ENCODE measurements at regions not wholly inside any gene's neighbourhood (a gene's known extent, or its start where the extent isn't known, plus 50 kb on each side); places are given as distances from the start of the nearest gene placed in this dataset.

DNA sequence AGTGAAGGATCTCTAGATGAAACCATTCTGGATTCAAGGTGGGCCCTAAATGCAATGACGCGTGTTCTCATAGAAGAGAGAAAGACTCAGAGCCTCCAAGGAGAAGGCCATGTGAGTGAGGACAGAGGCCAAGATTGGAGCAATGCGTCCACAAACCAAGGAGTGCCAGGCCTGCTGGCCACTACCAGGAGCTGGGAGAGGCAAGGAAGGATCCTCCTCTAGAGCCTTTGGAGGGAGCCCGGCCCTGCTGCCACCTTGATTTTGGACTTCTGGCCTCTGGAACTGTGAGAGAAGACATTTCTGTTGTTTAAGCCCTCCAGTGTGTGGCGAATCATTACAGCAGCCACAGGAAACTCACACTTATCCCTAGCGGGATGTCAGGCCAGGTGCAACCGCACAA, 52.7 kb upstream of the SHANK2 start (continued):
- TF ChIP-seq ZNF318 (IDR thresholded peaks at IDR 0.05; ENCODE audit: borderline replicate concordance in 1 of 2, low read depth in 1 of 2) = no peak
- no peak for TF ChIP-seq ZNF785 (CRISPR knock-in tag; IDR thresholded peaks at IDR 0.05)
- TF ChIP-seq STAT5B (CRISPR knock-in tag; IDR thresholded peaks at IDR 0.05) = no peak
- no peak for TF ChIP-seq ZBTB8A (IDR thresholded peaks at IDR 0.05; ENCODE audit: partially characterized antibody)
- no peak for TF ChIP-seq ZNF232 (CRISPR knock-in tag; IDR thresholded peaks at IDR 0.05)
- no peak for TF ChIP-seq NR1H2 (CRISPR knock-in tag; IDR thresholded peaks at IDR 0.05)
- TF ChIP-seq PHF21A (IDR thresholded peaks at IDR 0.05; ENCODE audit: borderline replicate concordance, low read depth) = no peak
- TF ChIP-seq KDM5B (IDR thresholded peaks at IDR 0.05; ENCODE audit: insufficient replicate concordance, low read depth, low read length) = no peak
- no peak for TF ChIP-seq ZNF445 (CRISPR knock-in tag; IDR thresholded peaks at IDR 0.05; ENCODE audit: low read depth)
- no peak for TF ChIP-seq KAT2B (IDR thresholded peaks at IDR 0.05; ENCODE audit: low read depth, low read length)
- TF ChIP-seq U2AF1 (optimal IDR thresholded peaks at IDR 0.05; ENCODE audit: low read depth, low read length) = no peak
- TF ChIP-seq GABPB1 (CRISPR knock-in tag; IDR thresholded peaks at IDR 0.05) = no peak
